GM23338 (cell line): ENCODE measurements at regions not wholly inside any gene's neighbourhood (a gene's known extent, or its start where the extent isn't known, plus 50 kb on each side); places are given as distances from the start of the nearest gene placed in this dataset.

Experiments used
- CTCF ChIP-seq, 2 experiments: fragments of 200-600 bp in 1 of 2; sonication (generic) in 1 of 2; conservative IDR thresholded peaks; 2 replicates each; pipeline versions ENCODE4 v1.5.1 to v1.6.1; 2016 to 2017; ENCODE audit warnings: antibody characterized with exemption in 2 of 2, low read depth in 2 of 2, mild to moderate bottlenecking in 2 of 2, moderate library complexity in 1 of 2
- EZH2 ChIP-seq: fragments of 200-600 bp; sonication (generic); IDR thresholded peaks from one replicate; pipeline ENCODE4 v1.8.0; 2017; ENCODE audit warnings: antibody characterized with exemption, mild to moderate bottlenecking, low read depth; ENCODE audit not compliant: unreplicated experiment
- POLR2AphosphoS5 ChIP-seq: IDR thresholded peaks from 2 replicates; pipeline ENCODE4 v1.6.1; 2016; ENCODE audit warnings: antibody characterized with exemption, low read depth
- REST ChIP-seq: IDR thresholded peaks from one replicate; pipeline ENCODE4 v1.6.1; 2018; ENCODE audit warnings: antibody characterized with exemption; ENCODE audit not compliant: unreplicated experiment

- TF ChIP-seq CTCF (conservative IDR thresholded peaks at IDR 0.05; ENCODE audit: low read depth in 2 of 2) (no peak), REST (no peak), EZH2 (no peak), POLR2AphosphoS5 (no peak)
These were observed 470.9 kb downstream of the TTLL7 start for GRCh38 chr1:83527987-83528386.
